ENCODE measurements at regions not wholly inside any gene's neighbourhood (a gene's known extent, or its start where the extent isn't known, plus 50 kb on each side); places are given as distances from the start of the nearest gene placed in this dataset.

DNA sequence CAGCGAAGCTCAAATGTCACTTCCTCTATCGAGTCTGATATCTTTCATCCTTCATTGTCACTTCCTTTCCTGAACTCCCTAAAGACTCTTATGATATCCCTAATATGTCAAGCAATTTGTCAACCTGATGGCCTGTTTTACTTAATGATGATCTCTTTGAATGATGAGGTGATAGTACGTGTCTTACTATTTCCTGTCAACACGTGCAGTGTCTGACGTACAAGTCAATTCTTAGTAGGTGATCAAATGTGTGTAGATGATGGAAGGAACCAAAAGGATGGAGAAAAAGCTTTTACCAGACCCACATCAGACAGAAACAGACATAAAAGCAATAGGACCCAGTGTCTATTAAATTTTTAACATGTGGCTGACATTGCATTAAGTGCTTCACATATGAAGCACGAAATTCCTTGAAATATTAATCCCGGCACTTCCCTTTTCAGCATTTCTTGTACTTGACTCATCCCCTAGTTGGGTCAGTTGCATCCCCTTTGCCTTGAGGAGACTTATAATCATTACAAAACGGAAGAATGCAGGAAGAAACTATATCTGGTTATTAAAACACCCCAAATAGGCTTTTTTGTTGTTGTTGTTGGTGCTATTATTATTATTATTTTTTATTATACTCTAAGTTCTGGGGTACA lies 108.6 kb upstream of the NYAP2 start:
- ATAC-seq = no peak
- no peak overlapping the region for H2AFZ ChIP-seq (ENCODE audit: control insufficient read depth, low read depth, low read length)
- no peaks in the 10 kb centered on the region for H3K9me3 ChIP-seq (replicated peaks; ENCODE audit: control insufficient read depth, insufficient read depth, low read length)
- H3K27ac ChIP-seq (ENCODE audit: control insufficient read depth, insufficient read depth) = no peak overlapping the region
- SMC1A ChIA-PET (ENCODE audit: uncharacterized antibody, unreplicated experiment) = no interaction called here
- H3K36me3 ChIP-seq (ENCODE audit: control insufficient read depth in 2 of 2, insufficient read depth in 2 of 2, low read length in 1 of 2) = no peaks in the 10 kb centered on the region
- no peaks in the 10 kb centered on the region for H4K20me1 ChIP-seq (ENCODE audit: control insufficient read depth, insufficient read depth)
- CTCF ChIA-PET = no interaction called here
- H3K27me3 ChIP-seq (replicated peaks in 1 of 2; ENCODE audit: control insufficient read depth in 2 of 2, insufficient read depth in 2 of 2, low read length in 1 of 2) = no peaks in the 10 kb centered on the region
- no peak for DNase-seq (ENCODE audit: low read depth, low spot score)
- no peaks in the 10 kb centered on the region for H3K4me1 ChIP-seq (ENCODE audit: control insufficient read depth, insufficient read depth, low read length)
- no peak overlapping the region for H3K4me3 ChIP-seq
- RAD21 ChIA-PET (ENCODE audit: unreplicated experiment) = no interaction called here
- POLR2A ChIA-PET = no interaction called here
- no TSS peak for BruUV-seq (replicated peaks)
- intact Hi-C loops (cut with micrococcal nuclease; ENCODE audit: unreplicated experiment) (no loop called here), in situ Hi-C loops (cut with MboI) (no loop called here)
- no peaks in the 10 kb centered on the region for H3K79me2 ChIP-seq (ENCODE audit: control insufficient read depth, insufficient read depth, low read length)
- H3K4me2 ChIP-seq (ENCODE audit: control insufficient read depth, insufficient read depth) = no peak overlapping the region
- FAIRE-seq = no peak
- TF ChIP-seq TARDBP (IDR thresholded peaks at IDR 0.05; ENCODE audit: borderline replicate concordance) = no peak
- TF ChIP-seq SPI1 (IDR thresholded peaks at IDR 0.05; ENCODE audit: borderline replicate concordance, insufficient read depth, low read depth, low read length) = no peak
- TF ChIP-seq ZNF24 (IDR thresholded peaks at IDR 0.05) = no peak
- TF ChIP-seq HCFC1 (IDR thresholded peaks at IDR 0.05; ENCODE audit: low read length) = no peak
- no peak for TF ChIP-seq BHLHE40 (IDR thresholded peaks at IDR 0.05; ENCODE audit: borderline replicate concordance in 1 of 2, low read depth in 2 of 2, low read length in 1 of 2)
- TF ChIP-seq MTA2 (IDR thresholded peaks at IDR 0.05; ENCODE audit: low read depth) = no peak
- no peak for TF ChIP-seq RELB (IDR thresholded peaks at IDR 0.05; ENCODE audit: low read depth)
- no peak for TF ChIP-seq CREM (IDR thresholded peaks at IDR 0.05; ENCODE audit: low read depth)
- 12% methylated on average over 8 of the region's 8 CpGs for WGBS (ENCODE audit: insufficient coverage, insufficient replicate concordance, low lambda C conversion rate, missing lambda C conversion rate)
- H3K9ac ChIP-seq (ENCODE audit: control insufficient read depth, insufficient read depth, low read length) = no peak overlapping the region
